ENCODE measurements at regions not wholly inside any gene's neighbourhood (a gene's known extent, or its start where the extent isn't known, plus 50 kb on each side); places are given as distances from the start of the nearest gene placed in this dataset.

DNA sequence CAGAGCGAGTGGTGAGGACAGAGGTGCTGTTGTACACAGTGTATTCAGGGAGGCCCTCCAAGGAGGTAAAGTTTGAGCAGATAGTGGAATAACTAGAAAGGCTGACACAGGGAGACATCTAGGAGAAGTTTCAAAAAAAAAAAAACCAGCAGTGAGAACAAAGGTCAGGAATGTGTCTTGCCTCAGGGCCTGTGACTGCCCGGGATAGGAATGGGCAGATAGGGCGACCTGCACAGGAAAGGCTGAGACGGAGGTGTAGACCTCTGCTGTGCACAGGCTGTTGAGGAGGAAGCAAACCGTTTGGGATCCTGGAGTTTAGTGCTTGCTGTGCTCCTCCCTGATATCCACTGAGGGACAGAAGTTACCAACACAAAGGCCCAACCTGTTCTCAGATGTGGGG, 406.5 kb upstream of the B3GAT1 start:
- Mint-ChIP-seq H3K27me3 (peaks cover 64% of the 10 kb centered on the region), H3K4me3 (no peak overlapping the region), H3K4me1 (no peaks in the 10 kb centered on the region), H3K36me3 (ENCODE audit: low read depth) (no peaks in the 10 kb centered on the region), H3K27ac (no peak overlapping the region)
- no peak for ATAC-seq
- no peak for DNase-seq
- H3K9me3 ChIP-seq (ENCODE audit: control insufficient read depth, low read length, poor library complexity, severe bottlenecking): no peaks in the 10 kb centered on the region

- DNase-seq (no peak), ATAC-seq (no peak)
- H3K4me1 Mint-ChIP-seq: no peaks in the 10 kb centered on the region
- H3K27me3 Mint-ChIP-seq: peaks cover 68% of the 10 kb centered on the region
- H3K27ac Mint-ChIP-seq: no peak overlapping the region
- H3K36me3 Mint-ChIP-seq (ENCODE audit: low read depth): no peaks in the 10 kb centered on the region
- H3K4me3 Mint-ChIP-seq: no peak overlapping the region
- H3K9me3 ChIP-seq (ENCODE audit: control insufficient read depth, low read length, poor library complexity, severe bottlenecking): no peaks in the 10 kb centered on the region
Observed at GRCh38 chr11:134815404-134815803, 403.4 kb upstream of the B3GAT1 start.

DNA sequence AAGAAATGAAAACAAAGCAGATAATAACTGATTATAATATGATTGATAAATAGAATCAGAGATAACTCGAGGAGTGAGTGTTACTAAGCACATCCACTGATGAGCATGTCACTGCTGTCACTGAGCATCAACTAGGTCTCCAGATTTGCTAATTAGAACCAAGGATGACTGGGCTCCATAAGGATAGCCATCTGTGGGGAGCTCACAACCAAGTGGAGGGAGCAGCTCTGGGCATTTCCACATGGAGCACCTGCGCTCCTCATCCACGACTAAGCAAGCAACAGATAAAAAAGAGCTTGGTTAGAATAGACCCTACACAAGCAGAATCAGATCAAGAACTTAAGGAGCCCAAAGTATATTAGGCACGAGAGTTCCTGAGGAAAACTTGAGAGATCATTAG, 396.0 kb upstream of the B3GAT1 start:
- no peak overlapping the region for H3K27ac Mint-ChIP-seq
- H3K36me3 Mint-ChIP-seq (ENCODE audit: low read depth): no peaks in the 10 kb centered on the region
- no peak overlapping the region for H3K4me3 Mint-ChIP-seq

DNA sequence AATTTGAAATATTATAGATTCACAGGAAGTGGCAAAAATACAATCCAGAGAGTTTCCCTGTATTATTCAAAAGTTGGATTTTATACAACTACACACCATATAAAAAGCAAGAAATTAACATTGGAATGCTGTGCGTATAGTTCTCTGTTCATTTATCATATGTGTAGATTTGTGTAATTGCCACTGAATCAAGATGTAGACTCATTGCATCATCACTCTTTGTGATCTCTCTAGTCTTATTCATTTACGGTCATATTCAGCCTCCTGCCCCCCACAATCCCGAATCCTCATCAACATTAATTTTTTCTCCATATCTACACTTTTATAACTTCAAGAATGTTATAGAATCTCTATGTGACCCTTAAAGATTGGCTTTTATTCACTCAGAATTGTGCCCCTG, 390.6 kb upstream of the B3GAT1 start:
- H3K9me3 ChIP-seq (ENCODE audit: control insufficient read depth, low read length, poor library complexity, severe bottlenecking): no peaks in the 10 kb centered on the region
- no peak for ATAC-seq
- peaks cover 58% of the 10 kb centered on the region for H3K27me3 Mint-ChIP-seq
- H3K27ac Mint-ChIP-seq: no peak overlapping the region
- no peak overlapping the region for H3K4me3 Mint-ChIP-seq
- peaks cover 4% of the 10 kb centered on the region for H3K4me1 Mint-ChIP-seq
- H3K36me3 Mint-ChIP-seq (ENCODE audit: low read depth): peaks cover 9% of the 10 kb centered on the region
- DNase-seq: no peak

More for the DNA sequence above, 396.0 kb upstream of the B3GAT1 start:
- ATAC-seq (no peak), DNase-seq (no peak)
- Mint-ChIP-seq H3K4me1 (no peaks in the 10 kb centered on the region), H3K27me3 (peaks cover 49% of the 10 kb centered on the region)
- no peaks in the 10 kb centered on the region for H3K9me3 ChIP-seq (ENCODE audit: control insufficient read depth, low read length, poor library complexity, severe bottlenecking)

- Mint-ChIP-seq H3K27me3 (peaks cover 58% of the 10 kb centered on the region), H3K27ac (no peak overlapping the region), H3K4me3 (no peak overlapping the region), H3K36me3 (ENCODE audit: low read depth) (peaks cover 9% of the 10 kb centered on the region), H3K4me1 (peaks cover 4% of the 10 kb centered on the region)
- ATAC-seq (no peak), DNase-seq (no peak)
- no peaks in the 10 kb centered on the region for H3K9me3 ChIP-seq (ENCODE audit: control insufficient read depth, low read length, poor library complexity, severe bottlenecking)
Observed at GRCh38 chr11:134802116-134802515, 390.1 kb upstream of the B3GAT1 start.

GRCh38 chr11:134801570-134801969, 389.5 kb upstream of the B3GAT1 start:
- no peak for ATAC-seq
- DNase-seq: no peak
- Mint-ChIP-seq H3K27me3 (peaks cover 58% of the 10 kb centered on the region), H3K4me3 (no peak overlapping the region), H3K36me3 (ENCODE audit: low read depth) (peaks cover 9% of the 10 kb centered on the region), H3K4me1 (peaks cover 4% of the 10 kb centered on the region), H3K27ac (no peak overlapping the region)
- no peaks in the 10 kb centered on the region for H3K9me3 ChIP-seq (ENCODE audit: control insufficient read depth, low read length, poor library complexity, severe bottlenecking)

- peaks cover 9% of the 10 kb centered on the region for H3K36me3 Mint-ChIP-seq (ENCODE audit: low read depth)
- peaks cover 51% of the 10 kb centered on the region for H3K27me3 Mint-ChIP-seq
- DNase-seq: no peak
- H3K27ac Mint-ChIP-seq: no peak overlapping the region
- H3K9me3 ChIP-seq (ENCODE audit: control insufficient read depth, low read length, poor library complexity, severe bottlenecking): no peaks in the 10 kb centered on the region
- H3K4me1 Mint-ChIP-seq: peaks cover 4% of the 10 kb centered on the region
- ATAC-seq: no peak
- H3K4me3 Mint-ChIP-seq: no peak overlapping the region
Observed at GRCh38 chr11:134800826-134801225, 388.8 kb upstream of the B3GAT1 start.

GRCh38 chr11:134800130-134800529, 388.1 kb upstream of the B3GAT1 start:
- ATAC-seq (no peak), DNase-seq (no peak)
- H3K9me3 ChIP-seq (ENCODE audit: control insufficient read depth, low read length, poor library complexity, severe bottlenecking): no peaks in the 10 kb centered on the region
- H3K27ac Mint-ChIP-seq: no peak overlapping the region
- H3K27me3 Mint-ChIP-seq: peaks cover 50% of the 10 kb centered on the region
- H3K4me1 Mint-ChIP-seq: peaks cover 4% of the 10 kb centered on the region
- no peak overlapping the region for H3K4me3 Mint-ChIP-seq
- H3K36me3 Mint-ChIP-seq (ENCODE audit: low read depth): peaks cover 9% of the 10 kb centered on the region

GRCh38 chr11:134799386-134799785, 387.3 kb upstream of the B3GAT1 start:
- Mint-ChIP-seq H3K27me3 (peaks cover 49% of the 10 kb centered on the region), H3K36me3 (ENCODE audit: low read depth) (peaks cover 9% of the 10 kb centered on the region), H3K4me1 (peaks cover 4% of the 10 kb centered on the region), H3K4me3 (no peak overlapping the region), H3K27ac (no peak overlapping the region)
- H3K9me3 ChIP-seq (ENCODE audit: control insufficient read depth, low read length, poor library complexity, severe bottlenecking): no peaks in the 10 kb centered on the region
- DNase-seq (no peak), ATAC-seq (no peak)

- H3K9me3 ChIP-seq (ENCODE audit: control insufficient read depth, low read length, poor library complexity, severe bottlenecking): no peaks in the 10 kb centered on the region
- H3K36me3 Mint-ChIP-seq (ENCODE audit: low read depth): peaks cover 6% of the 10 kb centered on the region
- ATAC-seq: no peak
- peaks cover 52% of the 10 kb centered on the region for H3K27me3 Mint-ChIP-seq
- no peak for DNase-seq
- peaks cover 4% of the 10 kb centered on the region for H3K4me1 Mint-ChIP-seq
- H3K27ac Mint-ChIP-seq: no peak overlapping the region
- no peak overlapping the region for H3K4me3 Mint-ChIP-seq
Observed at GRCh38 chr11:134797411-134798089, 385.5 kb upstream of the B3GAT1 start.

- Mint-ChIP-seq H3K36me3 (ENCODE audit: low read depth) (peaks cover 2% of the 10 kb centered on the region), H3K4me1 (no peaks in the 10 kb centered on the region), H3K4me3 (no peak overlapping the region), H3K27ac (no peak overlapping the region), H3K27me3 (peaks cover 40% of the 10 kb centered on the region)
- ATAC-seq (no peak), DNase-seq (no peak)
- no peaks in the 10 kb centered on the region for H3K9me3 ChIP-seq (ENCODE audit: control insufficient read depth, low read length, poor library complexity, severe bottlenecking)
Observed at GRCh38 chr11:134795017-134795416, 383.0 kb upstream of the B3GAT1 start.

GRCh38 chr11:134794192-134794591, 382.1 kb upstream of the B3GAT1 start:
- ATAC-seq (no peak), DNase-seq (no peak)
- Mint-ChIP-seq H3K27me3 (peaks cover 38% of the 10 kb centered on the region), H3K36me3 (ENCODE audit: low read depth) (no peaks in the 10 kb centered on the region), H3K4me3 (no peak overlapping the region), H3K27ac (no peak overlapping the region), H3K4me1 (no peaks in the 10 kb centered on the region)
- H3K9me3 ChIP-seq (ENCODE audit: control insufficient read depth, low read length, poor library complexity, severe bottlenecking): no peaks in the 10 kb centered on the region

DNA sequence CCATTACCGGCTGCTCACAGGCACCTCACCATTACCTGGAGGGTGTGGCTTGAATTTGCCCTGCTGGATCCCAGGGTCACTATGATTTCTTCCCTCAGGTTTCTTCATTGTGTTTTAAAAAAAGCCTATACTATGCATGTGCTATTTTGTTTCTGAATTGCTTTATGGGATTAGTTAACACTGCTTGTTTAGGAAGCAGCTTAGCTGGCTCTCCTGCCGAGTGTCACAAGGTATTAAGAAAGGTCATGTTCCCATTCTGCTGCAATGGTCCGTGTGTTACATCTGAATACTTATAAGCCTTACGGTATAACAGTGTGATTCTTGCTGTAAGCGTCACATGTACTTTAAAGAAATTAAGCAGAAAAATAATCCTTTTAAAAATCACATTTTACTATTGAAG, 380.6 kb upstream of the B3GAT1 start:
- H3K9me3 ChIP-seq (ENCODE audit: control insufficient read depth, low read length, poor library complexity, severe bottlenecking): no peaks in the 10 kb centered on the region
- ATAC-seq (no peak), DNase-seq (no peak)
- Mint-ChIP-seq H3K4me1 (no peaks in the 10 kb centered on the region), H3K36me3 (ENCODE audit: low read depth) (no peaks in the 10 kb centered on the region), H3K4me3 (no peak overlapping the region), H3K27me3 (peaks cover 45% of the 10 kb centered on the region), H3K27ac (no peak overlapping the region)

DNA sequence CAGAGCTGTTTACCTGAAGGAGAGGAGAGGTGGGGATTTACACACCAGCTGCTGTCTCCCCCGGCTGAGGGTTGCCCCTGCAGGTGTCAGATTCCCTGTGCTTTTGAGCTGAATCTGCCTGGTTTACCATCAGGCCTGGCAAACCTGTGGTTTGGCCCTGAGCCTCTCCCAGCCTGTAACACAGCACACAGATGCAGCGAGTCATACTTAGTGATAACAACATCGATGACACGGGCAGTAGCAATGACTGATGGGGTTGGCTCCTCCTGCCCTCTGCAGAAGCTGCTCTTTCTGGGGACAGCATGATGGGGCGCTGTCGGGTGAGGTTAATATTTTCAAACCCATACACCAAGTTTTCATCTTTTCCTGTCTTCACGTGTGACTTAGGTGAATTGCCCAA, 380.0 kb upstream of the B3GAT1 start:
- ATAC-seq (no peak), DNase-seq (no peak)
- H3K4me1 Mint-ChIP-seq: no peaks in the 10 kb centered on the region
- H3K27ac Mint-ChIP-seq: no peak overlapping the region
- H3K4me3 Mint-ChIP-seq: no peak overlapping the region
- no peaks in the 10 kb centered on the region for H3K36me3 Mint-ChIP-seq (ENCODE audit: low read depth)
- no peaks in the 10 kb centered on the region for H3K9me3 ChIP-seq (ENCODE audit: control insufficient read depth, low read length, poor library complexity, severe bottlenecking)
- H3K27me3 Mint-ChIP-seq: peaks cover 43% of the 10 kb centered on the region

All from T-helper 17 cell (primary cell).